ENCODE measurements at regions not wholly inside any gene's neighbourhood (a gene's known extent, or its start where the extent isn't known, plus 50 kb on each side); places are given as distances from the start of the nearest gene placed in this dataset.

- ChIA-PET CTCF (no interaction called here), POLR2A (ENCODE audit: low non-redundant PET) (no interaction called here)
- peak; percentile 37 for DNase-seq (ENCODE audit: low spot score)
- no TSS peak for BruUV-seq (replicated peaks)
- intact Hi-C loops (cut with micrococcal nuclease; ENCODE audit: unreplicated experiment): loop anchor here (10.0 kb wide), 1 partner anchor 1478 kb away; no protein-coding TSS in a partner anchor
- Histone ChIP-seq H3K4me1 (ENCODE audit: insufficient read depth, low read length, poor library complexity, severe bottlenecking) (no peaks in the 10 kb centered on the region), H3K27me3 (replicated peaks; ENCODE audit: insufficient read depth, low read depth, low read length, poor library complexity) (no peaks in the 10 kb centered on the region), H3K36me3 (ENCODE audit: insufficient read depth, low read length, poor library complexity, severe bottlenecking) (no peaks in the 10 kb centered on the region), H3K4me3 (ENCODE audit: low read depth, low read length, poor library complexity, severe bottlenecking) (no peak overlapping the region), H3K9me3 (ENCODE audit: low read depth, low read length, poor library complexity, severe bottlenecking) (no peaks in the 10 kb centered on the region), H3K27ac (ENCODE audit: low read depth, low read length, poor library complexity, severe bottlenecking) (no peak overlapping the region)
- TF ChIP-seq, protein P1, sequence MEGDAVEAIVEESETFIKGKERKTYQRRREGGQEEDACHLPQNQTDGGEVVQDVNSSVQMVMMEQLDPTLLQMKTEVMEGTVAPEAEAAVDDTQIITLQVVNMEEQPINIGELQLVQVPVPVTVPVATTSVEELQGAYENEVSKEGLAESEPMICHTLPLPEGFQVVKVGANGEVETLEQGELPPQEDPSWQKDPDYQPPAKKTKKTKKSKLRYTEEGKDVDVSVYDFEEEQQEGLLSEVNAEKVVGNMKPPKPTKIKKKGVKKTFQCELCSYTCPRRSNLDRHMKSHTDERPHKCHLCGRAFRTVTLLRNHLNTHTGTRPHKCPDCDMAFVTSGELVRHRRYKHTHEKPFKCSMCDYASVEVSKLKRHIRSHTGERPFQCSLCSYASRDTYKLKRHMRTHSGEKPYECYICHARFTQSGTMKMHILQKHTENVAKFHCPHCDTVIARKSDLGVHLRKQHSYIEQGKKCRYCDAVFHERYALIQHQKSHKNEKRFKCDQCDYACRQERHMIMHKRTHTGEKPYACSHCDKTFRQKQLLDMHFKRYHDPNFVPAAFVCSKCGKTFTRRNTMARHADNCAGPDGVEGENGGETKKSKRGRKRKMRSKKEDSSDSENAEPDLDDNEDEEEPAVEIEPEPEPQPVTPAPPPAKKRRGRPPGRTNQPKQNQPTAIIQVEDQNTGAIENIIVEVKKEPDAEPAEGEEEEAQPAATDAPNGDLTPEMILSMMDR (conservative IDR thresholded peaks at IDR 0.05; ENCODE audit: low read depth, low read length): peak; percentile 46; the same call in 1 of the 2 replicates
- TF ChIP-seq EZH2 (IDR thresholded peaks at IDR 0.05; ENCODE audit: borderline replicate concordance, low read depth, low read length, poor library complexity, severe bottlenecking): no peak
Measured at GRCh38 chr3:163043074-163043473, 1546.5 kb downstream of the OTOL1 start.

DNA sequence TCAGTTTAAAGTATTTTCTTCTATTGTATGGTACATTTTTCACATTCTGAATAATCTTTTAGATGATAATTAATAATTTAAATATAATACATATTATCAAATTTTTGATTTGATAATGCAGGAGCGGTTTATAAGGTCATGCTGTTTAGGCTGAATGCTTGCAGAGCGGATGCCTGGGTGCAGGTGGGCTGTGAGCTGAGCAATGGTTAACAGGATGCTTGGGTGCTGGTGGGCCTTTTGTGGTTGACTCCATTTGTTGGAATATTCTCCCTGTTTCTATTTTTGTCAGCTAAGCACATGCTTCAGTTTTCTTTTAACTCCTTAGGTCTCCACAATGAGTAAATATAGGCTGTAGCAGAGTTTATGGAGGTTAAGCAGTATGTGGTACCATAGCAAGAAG is 1549.3 kb downstream of the OTOL1 start:
- Histone ChIP-seq H3K9me3 (ENCODE audit: low read depth, low read length, poor library complexity, severe bottlenecking) (no peaks in the 10 kb centered on the region), H3K4me3 (ENCODE audit: low read depth, low read length, poor library complexity, severe bottlenecking) (no peak overlapping the region), H3K36me3 (ENCODE audit: insufficient read depth, low read length, poor library complexity, severe bottlenecking) (no peaks in the 10 kb centered on the region), H3K27ac (ENCODE audit: low read depth, low read length, poor library complexity, severe bottlenecking) (no peak overlapping the region), H3K4me1 (ENCODE audit: insufficient read depth, low read length, poor library complexity, severe bottlenecking) (no peaks in the 10 kb centered on the region), H3K27me3 (replicated peaks; ENCODE audit: insufficient read depth, low read depth, low read length, poor library complexity) (no peaks in the 10 kb centered on the region)
- BruUV-seq (replicated peaks): no TSS peak
- no peak for TF ChIP-seq EZH2 (IDR thresholded peaks at IDR 0.05; ENCODE audit: borderline replicate concordance, low read depth, low read length, poor library complexity, severe bottlenecking)
- TF ChIP-seq, protein P1 (conservative IDR thresholded peaks at IDR 0.05; ENCODE audit: low read depth, low read length): no peak
- ChIA-PET CTCF (no interaction called here), POLR2A (ENCODE audit: low non-redundant PET) (no interaction called here)
- DNase-seq (ENCODE audit: low spot score): no peak
- intact Hi-C loops (cut with micrococcal nuclease; ENCODE audit: unreplicated experiment): loop anchor here (10.0 kb wide), 1 partner anchor 1481 kb away; no protein-coding TSS in a partner anchor

- DNase-seq (ENCODE audit: low spot score): no peak
- intact Hi-C loops (cut with micrococcal nuclease; ENCODE audit: unreplicated experiment): loop anchor here (10.0 kb wide), 1 partner anchor 1484 kb away; no protein-coding TSS in a partner anchor
- peaks cover 5% of the 10 kb centered on the region for H3K9me3 ChIP-seq (ENCODE audit: low read depth, low read length, poor library complexity, severe bottlenecking)
- no peaks in the 10 kb centered on the region for H3K4me1 ChIP-seq (ENCODE audit: insufficient read depth, low read length, poor library complexity, severe bottlenecking)
- no peaks in the 10 kb centered on the region for H3K27me3 ChIP-seq (replicated peaks; ENCODE audit: insufficient read depth, low read depth, low read length, poor library complexity)
- no peak overlapping the region for H3K4me3 ChIP-seq (ENCODE audit: low read depth, low read length, poor library complexity, severe bottlenecking)
- CTCF ChIA-PET: no interaction called here
- H3K27ac ChIP-seq (ENCODE audit: low read depth, low read length, poor library complexity, severe bottlenecking): no peak overlapping the region
- POLR2A ChIA-PET (ENCODE audit: low non-redundant PET): no interaction called here
- no peaks in the 10 kb centered on the region for H3K36me3 ChIP-seq (ENCODE audit: insufficient read depth, low read length, poor library complexity, severe bottlenecking)
- no peak for TF ChIP-seq EZH2 (IDR thresholded peaks at IDR 0.05; ENCODE audit: borderline replicate concordance, low read depth, low read length, poor library complexity, severe bottlenecking)
- TF ChIP-seq, protein P1 (conservative IDR thresholded peaks at IDR 0.05; ENCODE audit: low read depth, low read length): no peak
- BruUV-seq (replicated peaks): no TSS peak
Measured at GRCh38 chr3:163048881-163049280, 1552.3 kb downstream of the OTOL1 start.

Data from A673 (cell line).